ENCODE measurements at regions not wholly inside any gene's neighbourhood (a gene's known extent, or its start where the extent isn't known, plus 50 kb on each side); places are given as distances from the start of the nearest gene placed in this dataset.

DNA sequence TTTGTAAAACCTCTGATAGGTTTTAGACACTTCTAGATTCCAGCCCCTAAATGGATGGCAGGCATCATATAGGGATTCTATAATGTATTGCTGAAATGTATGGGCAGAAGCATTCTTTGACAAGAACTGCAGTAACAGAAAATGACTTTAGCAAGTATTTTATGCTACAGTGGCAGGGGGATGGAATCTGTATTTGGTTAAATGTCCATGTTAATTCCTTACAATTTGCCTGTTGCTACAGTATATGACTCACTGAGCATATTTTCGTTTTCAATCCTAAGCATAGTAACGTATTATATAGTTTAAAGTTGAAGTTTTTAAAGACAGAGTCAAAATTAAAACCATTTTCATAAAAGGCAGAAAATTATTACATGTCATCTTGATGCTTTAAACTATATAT, 150.1 kb downstream of the MEX3B start:
- Histone ChIP-seq H3K4me2 (ENCODE audit: insufficient read depth, low read length) (no peak overlapping the region), H3K4me1 (replicated peaks in 1 of 2; ENCODE audit: control insufficient read depth in 2 of 2, insufficient read depth in 2 of 2, low read length in 2 of 2) (no peaks in the 10 kb centered on the region; a peak in 1 of 5 replicates), H3K9ac (ENCODE audit: insufficient read depth in 1 of 2, low read depth in 2 of 2, low read length in 2 of 2) (no peak overlapping the region), H2AFZ (ENCODE audit: low read depth, low read length) (no peak overlapping the region), H3K36me3 (ENCODE audit: control insufficient read depth, insufficient read depth, low read length) (no peaks in the 10 kb centered on the region), H3K4me3 (no peak overlapping the region), H3K27ac (ENCODE audit: extremely low read depth, low read depth, low read length) (no peak overlapping the region), H3K79me2 (ENCODE audit: control insufficient read depth, insufficient read depth, low read length) (no peaks in the 10 kb centered on the region), H3K9me3 (replicated peaks; ENCODE audit: control insufficient read depth, insufficient read depth, low read depth, low read length) (no peaks in the 10 kb centered on the region), H3K27me3 (ENCODE audit: control insufficient read depth in 2 of 2, insufficient read depth in 2 of 2, low read length in 2 of 2) (no peaks in the 10 kb centered on the region; a peak in 2 of 5 replicates), H3K9me1 (ENCODE audit: control insufficient read depth, insufficient read depth, low read length) (no peaks in the 10 kb centered on the region), H4K20me1 (replicated peaks; ENCODE audit: control insufficient read depth, insufficient read depth, low read length) (no peaks in the 10 kb centered on the region)
- WGBS (ENCODE audit: insufficient coverage, low coverage, missing lambda C conversion rate): 13% methylated on average over 2 of the region's 2 CpGs
- CTCF ChIA-PET (ENCODE audit: low intra/inter-chr PET ratio): no interaction called here
- FAIRE-seq (no peak), ATAC-seq (no peak), DNase-seq (ENCODE audit: extremely low read depth in 1 of 4, low spot score in 3 of 4) (no peak)
- BruUV-seq (replicated peaks): no TSS peak
- intact Hi-C loops (cut with micrococcal nuclease) (no loop called here), in situ Hi-C loops (cut with MboI) (no loop called here)
- TF ChIP-seq NFYB (IDR thresholded peaks at IDR 0.05; ENCODE audit: extremely low read depth, insufficient read length) (no peak), CBX8 (IDR thresholded peaks at IDR 0.05; ENCODE audit: borderline replicate concordance, extremely low read depth, low read depth, low read length, poor library complexity, severe bottlenecking) (peak; percentile 80), CEBPG (CRISPR knock-in tag; IDR thresholded peaks at IDR 0.05) (no peak), CEBPG (tag; conservative IDR thresholded peaks at IDR 0.05 in 1 of 2, IDR thresholded peaks at IDR 0.05 in 1 of 2) (no peak), ZNF830 (CRISPR knock-in tag; IDR thresholded peaks at IDR 0.05) (no peak), RNF2 (IDR thresholded peaks at IDR 0.05) (peak; percentile 29; the same call in 1 of the 2 replicates), ZNF764 (CRISPR knock-in tag; IDR thresholded peaks at IDR 0.05; ENCODE audit: low read depth) (no peak), ELF4 (CRISPR knock-in tag; IDR thresholded peaks at IDR 0.05) (no peak), CBFB (CRISPR knock-in tag; IDR thresholded peaks at IDR 0.05) (no peak), HLTF (IDR thresholded peaks at IDR 0.05) (no peak), MAFG (tag; conservative IDR thresholded peaks at IDR 0.05) (no peak), ZNF121 (CRISPR knock-in tag; conservative IDR thresholded peaks at IDR 0.05) (no peak), MEF2A (IDR thresholded peaks at IDR 0.05; ENCODE audit: control insufficient read depth, low read depth, low read length) (no peak), ZC3H8 (IDR thresholded peaks at IDR 0.05) (no peak)
- TF ChIP-seq, protein P1, sequence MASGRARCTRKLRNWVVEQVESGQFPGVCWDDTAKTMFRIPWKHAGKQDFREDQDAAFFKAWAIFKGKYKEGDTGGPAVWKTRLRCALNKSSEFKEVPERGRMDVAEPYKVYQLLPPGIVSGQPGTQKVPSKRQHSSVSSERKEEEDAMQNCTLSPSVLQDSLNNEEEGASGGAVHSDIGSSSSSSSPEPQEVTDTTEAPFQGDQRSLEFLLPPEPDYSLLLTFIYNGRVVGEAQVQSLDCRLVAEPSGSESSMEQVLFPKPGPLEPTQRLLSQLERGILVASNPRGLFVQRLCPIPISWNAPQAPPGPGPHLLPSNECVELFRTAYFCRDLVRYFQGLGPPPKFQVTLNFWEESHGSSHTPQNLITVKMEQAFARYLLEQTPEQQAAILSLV (tag; IDR thresholded peaks at IDR 0.05): no peak
- POLR2A ChIA-PET: interaction anchor here (1.0 kb wide), 1 partner anchor 411 kb away, joined by 3 read pairs; no protein-coding TSS in a partner anchor
